NT2/D1 (cell line): ENCODE measurements at regions not wholly inside any gene's neighbourhood (a gene's known extent, or its start where the extent isn't known, plus 50 kb on each side); places are given as distances from the start of the nearest gene placed in this dataset.
"Not testable (repeated sequence)": the region's sequence is repeated elsewhere in the genome, so short reads cannot be mapped to it uniquely, and the experiment has no call there.

Experiments used
- SUZ12 ChIP-seq: IDR thresholded peaks from 2 replicates; pipeline ENCODE4 v1.6.1; 2011; ENCODE audit not compliant: insufficient read length, insufficient read depth; ENCODE audit errors: extremely low read depth
- YY1 ChIP-seq: IDR thresholded peaks from 2 replicates; pipeline ENCODE4 v1.6.1; 2011; ENCODE audit not compliant: insufficient read length, insufficient read depth
- ZNF274 ChIP-seq: IDR thresholded peaks from 2 replicates; pipeline ENCODE4 v1.6.1; 2011; ENCODE audit warnings: mild to moderate bottlenecking, low read depth, low read length

DNA sequence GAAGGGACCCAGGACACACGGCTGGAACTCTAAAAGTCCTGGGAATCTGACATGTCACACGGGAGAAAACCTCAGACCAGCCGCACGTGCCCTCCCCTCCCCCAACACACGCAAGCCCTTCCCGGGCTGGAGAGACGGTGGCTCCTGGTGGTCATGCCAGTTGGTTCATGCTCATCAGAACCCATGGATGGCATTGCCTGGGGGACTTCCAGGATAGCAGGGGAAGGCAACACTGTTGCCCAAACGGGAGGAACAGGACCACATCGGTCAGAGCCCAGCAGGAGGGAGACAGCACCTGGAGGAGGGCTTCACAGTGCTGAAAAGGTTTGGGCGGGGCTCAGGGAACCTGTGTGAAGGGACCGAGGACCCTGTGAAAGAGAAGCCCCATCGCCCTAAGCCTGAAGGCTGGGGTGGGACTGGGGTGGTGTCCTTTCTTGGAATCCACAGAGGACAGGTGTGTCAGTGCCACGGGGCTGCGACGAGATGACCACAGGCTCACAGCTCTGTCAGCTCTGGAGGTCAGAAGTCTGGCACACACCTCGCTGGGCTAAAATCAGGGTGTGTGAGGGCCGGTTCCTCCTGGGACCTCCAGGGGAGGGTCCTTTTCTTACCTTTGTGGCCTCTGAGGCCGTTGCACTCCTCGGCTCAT, 151.7 kb upstream of the ZNF469 start:
- TF ChIP-seq ZNF274, YY1, SUZ12: not testable (repeated sequence)
